MM.1S (cell line): ENCODE measurements at regions not wholly inside any gene's neighbourhood (a gene's known extent, or its start where the extent isn't known, plus 50 kb on each side); places are given as distances from the start of the nearest gene placed in this dataset.

Experiments used
- CTCF ChIP-seq: fragments of 300-600 bp; sonication (generic); IDR thresholded peaks from 2 replicates; pipeline ENCODE4 v1.5.1; 2016; ENCODE audit warnings: antibody characterized with exemption, low read length, mixed read lengths
- EZH2 ChIP-seq: fragments of 300-600 bp; sonication (generic); optimal IDR thresholded peaks from 2 replicates; pipeline ENCODE3; 2017; ENCODE audit warnings: low read depth, mild to moderate bottlenecking, antibody characterized with exemption, low read length, mixed read lengths
- EZH2phosphoT487 ChIP-seq: fragments of 300-600 bp; sonication (generic); IDR thresholded peaks from 2 replicates; pipeline ENCODE4 v1.6.1; 2018; ENCODE audit warnings: antibody characterized with exemption, low read length

- TF ChIP-seq CTCF (no peak), EZH2 (no peak), EZH2phosphoT487 (no peak)
Observed at GRCh38 chr14:34014936-34015335, 64.1 kb upstream of the EGLN3 start.
